ENCODE measurements at regions not wholly inside any gene's neighbourhood (a gene's known extent, or its start where the extent isn't known, plus 50 kb on each side); places are given as distances from the start of the nearest gene placed in this dataset.

GRCh38 chr6:143621876-143622605 lies 55.7 kb upstream of the PHACTR2 start:
- no peak for DNase-seq

GRCh38 chr6:143621159-143621873 lies 56.4 kb upstream of the PHACTR2 start:
- DNase-seq: no peak

- no peak for DNase-seq
These were observed 57.3 kb upstream of the PHACTR2 start for GRCh38 chr6:143620447-143620846.

- DNase-seq: no peak
These were observed 57.9 kb upstream of the PHACTR2 start for GRCh38 chr6:143619824-143620401.

- DNase-seq: no peak
These were observed 61.0 kb upstream of the PHACTR2 start for GRCh38 chr6:143616741-143617140.

- no peak for DNase-seq
These were observed 62.0 kb upstream of the PHACTR2 start for GRCh38 chr6:143615785-143616184.

GRCh38 chr6:143614235-143614634 lies 63.5 kb upstream of the PHACTR2 start:
- DNase-seq: no peak

GRCh38 chr6:143613749-143614148 lies 64.0 kb upstream of the PHACTR2 start:
- no peak for DNase-seq

- DNase-seq: no peak
These were observed 65.6 kb upstream of the PHACTR2 start for GRCh38 chr6:143612186-143612585.

GRCh38 chr6:143611580-143611979 lies 66.2 kb upstream of the PHACTR2 start:
- no peak for DNase-seq

- DNase-seq: no peak
These were observed 67.8 kb upstream of the PHACTR2 start for GRCh38 chr6:143609972-143610371.

- DNase-seq: no peak
These were observed 68.3 kb upstream of the PHACTR2 start for GRCh38 chr6:143609501-143609900.

- DNase-seq: no peak
These were observed 68.9 kb upstream of the PHACTR2 start for GRCh38 chr6:143608906-143609305.

- no peak for DNase-seq
These were observed 69.8 kb upstream of the PHACTR2 start for GRCh38 chr6:143607974-143608373.

- no peak for DNase-seq
These were observed 70.6 kb upstream of the PHACTR2 start for GRCh38 chr6:143607168-143607567.

GRCh38 chr6:143605906-143606521 lies 71.8 kb upstream of the PHACTR2 start:
- DNase-seq: no peak

GRCh38 chr6:143603455-143603854 lies 74.3 kb upstream of the PHACTR2 start:
- DNase-seq: no peak

GRCh38 chr6:143601504-143601903 lies 76.3 kb upstream of the PHACTR2 start:
- DNase-seq: no peak

GRCh38 chr6:143600821-143601220 lies 76.9 kb upstream of the PHACTR2 start:
- DNase-seq: no peak

GRCh38 chr6:143598466-143599080 lies 79.2 kb upstream of the PHACTR2 start:
- peak; percentile 11 to 59 for DNase-seq

GRCh38 chr6:143596866-143597265 lies 80.9 kb upstream of the PHACTR2 start:
- DNase-seq: no peak

- no peak for DNase-seq
These were observed 82.3 kb upstream of the PHACTR2 start for GRCh38 chr6:143595251-143596036.

Data from CD4-positive, alpha-beta T cell treated with Interferon alpha-2 for 1 hour (primary cell).